IgD-negative memory B cell (primary cell): ENCODE measurements at regions not wholly inside any gene's neighbourhood (a gene's known extent, or its start where the extent isn't known, plus 50 kb on each side); places are given as distances from the start of the nearest gene placed in this dataset.
A peak's percentile ranks its signal among the peaks of the same experiment; 100 is the strongest.
"Not testable (repeated sequence)": the region's sequence is repeated elsewhere in the genome, so short reads cannot be mapped to it uniquely, and the experiment has no call there.

Experiments used
- H3K27ac Mint-ChIP-seq, 3 donors: one replicate each; pipeline ENCODE4 v1.8.0; 2020 to 2022; ENCODE audit warnings: mild to moderate bottlenecking in 3 of 3, mixed read lengths in 3 of 3, moderate library complexity in 1 of 3
- H3K27me3 Mint-ChIP-seq: one replicate; pipeline ENCODE4 v1.8.0; 2021; ENCODE audit warnings: mixed read lengths
- H3K36me3 Mint-ChIP-seq: one replicate; pipeline ENCODE4 v1.8.0; 2020; ENCODE audit warnings: mild to moderate bottlenecking, mixed read lengths
- H3K4me1 Mint-ChIP-seq, 3 donors: one replicate each; pipeline ENCODE4 v1.8.0; 2020 to 2022; ENCODE audit warnings: mixed read lengths in 3 of 3, mild to moderate bottlenecking in 1 of 3
- H3K4me3 Mint-ChIP-seq, 4 donors: one replicate each; pipeline ENCODE4 v1.8.0; 2020 to 2022; ENCODE audit warnings: mild to moderate bottlenecking in 4 of 4, mixed read lengths in 4 of 4, moderate library complexity in 3 of 4
- H3K9me3 Mint-ChIP-seq, 3 donors: one replicate each; pipeline ENCODE4 v1.8.0; 2020 to 2021; ENCODE audit warnings: mixed read lengths in 3 of 3, mild to moderate bottlenecking in 1 of 3

- no peaks in the 10 kb centered on the region for H3K27me3 Mint-ChIP-seq
- H3K4me1 Mint-ChIP-seq: peaks cover 0 to 8% (median 2%) of the 10 kb centered on the region in 3 donors
- H3K27ac Mint-ChIP-seq: no peak overlapping the region
- peaks cover 2 to 21% (median 6%) of the 10 kb centered on the region in 3 donors for H3K9me3 Mint-ChIP-seq
- no peaks in the 10 kb centered on the region for H3K36me3 Mint-ChIP-seq
- H3K4me3 Mint-ChIP-seq: no peak overlapping the region
Measured at GRCh38 chr2:75407038-75407530, 153.7 kb downstream of the EVA1A start.

GRCh38 chr2:75406131-75406581 lies 154.6 kb downstream of the EVA1A start:
- H3K4me1 Mint-ChIP-seq: peaks cover 0 to 8% (median 2%) of the 10 kb centered on the region in 3 donors
- no peak overlapping the region for H3K4me3 Mint-ChIP-seq
- H3K27ac Mint-ChIP-seq: no peak overlapping the region
- peaks cover 0 to 14% (median 3%) of the 10 kb centered on the region in 3 donors for H3K9me3 Mint-ChIP-seq
- H3K27me3 Mint-ChIP-seq: no peaks in the 10 kb centered on the region
- H3K36me3 Mint-ChIP-seq: no peaks in the 10 kb centered on the region

- no peak overlapping the region for H3K27ac Mint-ChIP-seq
- no peak overlapping the region for H3K4me3 Mint-ChIP-seq
- H3K4me1 Mint-ChIP-seq: peaks cover 0 to 8% (median 2%) of the 10 kb centered on the region in 3 donors
- no peaks in the 10 kb centered on the region for H3K36me3 Mint-ChIP-seq
- H3K9me3 Mint-ChIP-seq: peaks cover 0 to 3% (median 0%) of the 10 kb centered on the region in 3 donors
- no peaks in the 10 kb centered on the region for H3K27me3 Mint-ChIP-seq
Measured at GRCh38 chr2:75405000-75405399, 155.7 kb downstream of the EVA1A start.

GRCh38 chr2:75403991-75404428 lies 156.7 kb downstream of the EVA1A start:
- Mint-ChIP-seq H3K4me1 (peaks cover 0 to 8% (median 2%) of the 10 kb centered on the region in 3 donors), H3K36me3 (no peaks in the 10 kb centered on the region), H3K4me3 (no peak overlapping the region), H3K27me3 (no peaks in the 10 kb centered on the region), H3K27ac (no peak overlapping the region), H3K9me3 (peaks cover 0 to 5% (median 2%) of the 10 kb centered on the region in 3 donors)

GRCh38 chr2:75396314-75396713 lies 164.4 kb downstream of the EVA1A start:
- H3K9me3 Mint-ChIP-seq: peaks cover 2 to 8% (median 3%) of the 10 kb centered on the region in 3 donors
- H3K36me3 Mint-ChIP-seq: peaks cover 7% of the 10 kb centered on the region
- peaks cover 2 to 12% (median 3%) of the 10 kb centered on the region in 3 donors for H3K4me1 Mint-ChIP-seq
- H3K27me3 Mint-ChIP-seq: peaks cover 1% of the 10 kb centered on the region
- H3K27ac Mint-ChIP-seq: no peak overlapping the region
- no peak overlapping the region for H3K4me3 Mint-ChIP-seq

GRCh38 chr2:75394764-75395163 lies 166.0 kb downstream of the EVA1A start:
- H3K27ac Mint-ChIP-seq, H3K4me3 Mint-ChIP-seq, H3K9me3 Mint-ChIP-seq, H3K27me3 Mint-ChIP-seq, H3K36me3 Mint-ChIP-seq: not testable (repeated sequence)
- peaks cover 4 to 22% (median 8%) of the 10 kb centered on the region in 3 donors for H3K4me1 Mint-ChIP-seq

- Mint-ChIP-seq H3K27ac (peak overlapping the region in 1 of 3 donors; percentile 14), H3K36me3 (no peaks in the 10 kb centered on the region), H3K27me3 (no peaks in the 10 kb centered on the region), H3K4me3 (peak overlapping the region in 1 of 4 donors; percentile 47), H3K4me1 (peaks cover 4 to 31% (median 14%) of the 10 kb centered on the region in 3 donors), H3K9me3 (no peaks in the 10 kb centered on the region)
Measured at GRCh38 chr2:75390169-75390568, 170.6 kb downstream of the EVA1A start.

GRCh38 chr2:75389271-75389670 lies 171.5 kb downstream of the EVA1A start:
- Mint-ChIP-seq H3K27ac (no peak overlapping the region), H3K4me1 (peaks cover 5 to 31% (median 14%) of the 10 kb centered on the region in 3 donors), H3K36me3 (no peaks in the 10 kb centered on the region), H3K9me3 (no peaks in the 10 kb centered on the region), H3K4me3 (peak overlapping the region in 1 of 4 donors; percentile 49), H3K27me3 (no peaks in the 10 kb centered on the region)

GRCh38 chr2:75381032-75381431 lies 179.7 kb downstream of the EVA1A start:
- Mint-ChIP-seq H3K4me1 (peaks cover 0 to 3% (median 0%) of the 10 kb centered on the region in 3 donors), H3K4me3 (no peak overlapping the region), H3K9me3 (peaks cover 0 to 6% (median 0%) of the 10 kb centered on the region in 3 donors), H3K27me3 (no peaks in the 10 kb centered on the region), H3K27ac (no peak overlapping the region), H3K36me3 (peaks cover 2% of the 10 kb centered on the region)

- Mint-ChIP-seq H3K27me3 (no peaks in the 10 kb centered on the region), H3K4me1 (peaks cover 0 to 3% (median 0%) of the 10 kb centered on the region in 3 donors), H3K27ac (no peak overlapping the region), H3K9me3 (peaks cover 0 to 6% (median 0%) of the 10 kb centered on the region in 3 donors), H3K4me3 (no peak overlapping the region), H3K36me3 (peaks cover 2% of the 10 kb centered on the region)
Measured at GRCh38 chr2:75379476-75380210, 180.3 kb upstream of the TACR1 start.

- H3K4me3 Mint-ChIP-seq: no peak overlapping the region
- no peaks in the 10 kb centered on the region for H3K27me3 Mint-ChIP-seq
- peaks cover 6 to 7% (median 6%) of the 10 kb centered on the region in 3 donors for H3K9me3 Mint-ChIP-seq
- H3K4me1 Mint-ChIP-seq: peaks cover 0 to 2% (median 0%) of the 10 kb centered on the region in 3 donors
- peaks cover 2% of the 10 kb centered on the region for H3K36me3 Mint-ChIP-seq
- H3K27ac Mint-ChIP-seq: no peak overlapping the region
Measured at GRCh38 chr2:75375646-75376582, 176.6 kb upstream of the TACR1 start.

- H3K27me3 Mint-ChIP-seq, H3K27ac Mint-ChIP-seq, H3K4me1 Mint-ChIP-seq, H3K4me3 Mint-ChIP-seq, H3K36me3 Mint-ChIP-seq: not testable (repeated sequence)
- peaks cover 8 to 10% (median 10%) of the 10 kb centered on the region in 3 donors for H3K9me3 Mint-ChIP-seq
Measured at GRCh38 chr2:75374414-75374957, 175.2 kb upstream of the TACR1 start.

- H3K27ac Mint-ChIP-seq: no peak overlapping the region
Measured at GRCh38 chr2:75367401-75367800, 168.1 kb upstream of the TACR1 start.

GRCh38 chr2:75361486-75361885 lies 162.2 kb upstream of the TACR1 start:
- H3K27ac Mint-ChIP-seq: no peak overlapping the region
- H3K36me3 Mint-ChIP-seq: peaks cover 2% of the 10 kb centered on the region
- peaks cover 8 to 12% (median 10%) of the 10 kb centered on the region in 3 donors for H3K9me3 Mint-ChIP-seq
- no peak overlapping the region for H3K4me3 Mint-ChIP-seq
- H3K27me3 Mint-ChIP-seq: no peaks in the 10 kb centered on the region
- H3K4me1 Mint-ChIP-seq: no peaks in the 10 kb centered on the region

More at GRCh38 chr2:75367401-75367800, 168.1 kb upstream of the TACR1 start:
- no peak overlapping the region for H3K4me3 Mint-ChIP-seq
- no peaks in the 10 kb centered on the region for H3K4me1 Mint-ChIP-seq
- H3K36me3 Mint-ChIP-seq: peaks cover 2% of the 10 kb centered on the region
- peaks cover 10 to 20% (median 12%) of the 10 kb centered on the region in 3 donors for H3K9me3 Mint-ChIP-seq
- H3K27me3 Mint-ChIP-seq: no peaks in the 10 kb centered on the region
